GM10266 (cell line): ENCODE measurements at regions not wholly inside any gene's neighbourhood (a gene's known extent, or its start where the extent isn't known, plus 50 kb on each side); places are given as distances from the start of the nearest gene placed in this dataset.

Experiments
- DNase-seq: peaks from one replicate; pipeline ENCODE4 v3.0.0; 2012; ENCODE audit errors: extremely low spot score
- CTCF ChIP-seq: IDR thresholded peaks from 2 replicates; pipeline ENCODE4 v1.5.1; 2012; ENCODE audit warnings: mild to moderate bottlenecking, low read depth; ENCODE audit not compliant: control insufficient read depth, insufficient read depth; ENCODE audit errors: missing control alignments

DNA sequence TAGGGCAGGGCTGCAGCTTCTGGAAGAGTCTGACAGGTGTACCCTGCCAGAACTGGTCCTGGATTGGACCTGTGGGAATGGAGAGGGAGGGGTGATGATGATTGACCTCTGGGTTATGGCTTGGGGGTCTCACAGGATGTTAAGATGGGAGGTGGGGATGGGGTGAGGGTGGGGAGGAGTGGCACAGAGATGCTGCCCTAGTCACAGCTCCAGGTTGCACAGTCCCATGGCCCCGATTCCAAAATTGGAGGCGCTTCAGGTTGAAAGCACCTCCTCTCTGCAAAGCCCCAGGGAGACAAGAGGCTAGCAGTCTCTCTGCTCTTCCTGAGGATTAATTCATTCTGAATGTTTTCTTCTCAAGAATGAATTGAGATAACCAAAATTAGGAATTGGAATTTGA, 101.4 kb downstream of the FAM43A start:
- TF ChIP-seq CTCF, result no peak
- no peak for DNase-seq

DNA sequence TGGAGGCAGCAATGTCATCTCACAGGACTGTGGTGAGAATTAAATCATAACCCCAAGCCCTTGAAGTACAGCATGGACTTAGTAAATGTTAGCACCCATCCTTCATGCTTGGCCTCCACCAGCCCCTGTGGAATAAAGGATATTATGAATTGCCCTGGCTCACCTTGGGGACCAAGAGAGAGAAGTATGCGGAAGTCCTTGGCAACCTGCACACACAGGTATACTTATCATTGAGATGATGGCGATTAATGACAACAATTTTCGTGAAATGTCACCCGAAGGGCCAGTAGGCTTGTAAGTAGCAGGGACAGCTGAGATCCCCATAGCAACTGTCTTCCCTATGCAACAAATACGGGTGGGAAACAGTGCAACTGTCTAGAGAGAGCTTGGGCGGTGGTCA, 102.0 kb downstream of the FAM43A start:
- DNase-seq, result no peak
- no peak for TF ChIP-seq CTCF

- no peak for TF ChIP-seq CTCF
- no peak for DNase-seq
Measured at GRCh38 chr3:194792368-194792767, 106.7 kb downstream of the FAM43A start.

DNA sequence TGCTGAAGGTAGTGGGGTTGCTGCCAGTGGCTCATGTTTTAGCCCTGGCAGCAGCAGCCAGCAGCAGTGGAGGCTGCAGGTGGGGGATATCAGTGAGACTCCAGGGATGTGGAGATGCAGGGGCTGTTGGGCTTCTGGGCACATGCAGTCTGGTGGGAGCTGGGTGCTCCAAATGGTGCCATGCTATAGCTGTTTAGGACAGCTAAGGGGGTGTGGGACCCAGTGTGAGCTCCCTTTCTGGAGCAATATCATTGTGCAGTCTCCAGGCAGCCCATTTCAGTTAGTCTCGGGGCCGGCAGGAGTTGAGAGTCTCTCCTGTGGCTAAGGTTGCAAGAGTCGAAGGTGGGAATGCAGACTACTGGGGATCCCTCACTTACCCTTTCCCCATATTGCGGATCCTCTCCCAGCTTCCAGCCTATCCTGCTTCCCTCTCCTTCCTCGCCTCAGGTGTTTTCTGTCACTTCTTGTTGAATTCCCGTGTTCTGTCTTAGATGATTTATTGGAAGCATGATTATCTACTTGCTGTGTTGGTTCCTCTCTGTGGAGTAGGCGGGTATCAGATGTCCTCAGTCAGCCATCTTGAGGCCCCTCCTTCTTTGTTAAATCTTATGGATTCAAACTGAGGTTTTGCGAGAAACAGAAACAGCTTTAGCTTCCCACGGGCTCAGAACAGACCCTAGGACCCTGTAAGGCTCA, 112.0 kb downstream of the FAM43A start:
- no peak for DNase-seq
- TF ChIP-seq CTCF, result no peak

GRCh38 chr3:194798486-194798885, 112.8 kb downstream of the FAM43A start:
- no peak for DNase-seq
- no peak for TF ChIP-seq CTCF

- DNase-seq, result no peak
- no peak for TF ChIP-seq CTCF
Measured at GRCh38 chr3:194800002-194800401, 114.3 kb downstream of the FAM43A start.

GRCh38 chr3:194801461-194802432, 116.1 kb downstream of the FAM43A start:
- no peak for TF ChIP-seq CTCF

More at GRCh38 chr3:194801461-194802432, 116.1 kb downstream of the FAM43A start:
- no peak for DNase-seq
